HG02763 (cell line): ENCODE measurements at regions not wholly inside any gene's neighbourhood (a gene's known extent, or its start where the extent isn't known, plus 50 kb on each side); places are given as distances from the start of the nearest gene placed in this dataset.

ENCODE experiments used
- ATAC-seq: cut with Tn5 transposase; IDR thresholded peaks from one replicate; pipeline ENCODE4 v1.9.1; 2021; ENCODE audit warnings: mild to moderate bottlenecking, moderate library complexity; ENCODE audit not compliant: unreplicated experiment

DNA sequence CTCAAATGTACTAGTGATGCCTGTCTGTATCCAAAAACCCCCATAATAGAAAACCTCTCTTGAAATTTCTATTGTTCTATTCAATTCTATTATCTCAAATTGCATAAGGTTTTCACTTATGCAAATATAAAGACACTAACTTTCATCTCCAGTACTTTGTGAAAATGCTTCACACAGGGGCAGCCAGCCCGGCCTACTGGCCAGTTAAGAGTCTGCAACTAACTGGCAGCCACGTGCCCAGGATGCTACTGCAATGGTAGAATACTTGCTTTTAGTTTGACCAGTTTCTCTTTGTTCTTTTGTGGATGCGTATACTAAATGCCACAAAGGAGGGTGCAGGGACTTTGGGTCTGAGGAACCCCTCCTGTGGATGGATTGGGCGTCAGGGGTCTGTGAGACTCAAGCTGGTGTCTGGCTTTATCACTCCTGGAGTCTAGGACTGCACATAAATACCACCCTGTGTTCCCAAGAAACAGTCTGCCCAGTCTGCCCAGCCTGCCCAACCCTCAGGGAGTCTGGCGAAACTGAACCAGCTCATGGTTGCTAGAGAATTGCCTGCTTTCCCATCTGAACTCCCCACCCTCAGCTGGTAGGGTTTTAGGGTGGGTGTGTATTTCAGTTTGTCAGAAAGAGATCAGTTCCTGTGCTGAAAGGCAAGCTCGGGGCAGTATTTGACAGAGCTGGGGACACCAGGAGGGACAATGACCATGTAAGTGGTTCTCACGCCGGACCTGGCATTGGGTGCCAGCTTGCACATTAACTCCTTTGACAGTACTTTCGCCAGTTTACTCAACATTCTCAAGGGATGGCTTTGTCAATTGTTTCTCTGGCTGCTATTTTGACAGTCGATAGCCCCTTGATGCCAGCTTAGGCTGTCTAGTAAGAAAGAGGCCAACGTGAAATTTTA lies 558.2 kb upstream of the JAG1 start:
- no peak for ATAC-seq

DNA sequence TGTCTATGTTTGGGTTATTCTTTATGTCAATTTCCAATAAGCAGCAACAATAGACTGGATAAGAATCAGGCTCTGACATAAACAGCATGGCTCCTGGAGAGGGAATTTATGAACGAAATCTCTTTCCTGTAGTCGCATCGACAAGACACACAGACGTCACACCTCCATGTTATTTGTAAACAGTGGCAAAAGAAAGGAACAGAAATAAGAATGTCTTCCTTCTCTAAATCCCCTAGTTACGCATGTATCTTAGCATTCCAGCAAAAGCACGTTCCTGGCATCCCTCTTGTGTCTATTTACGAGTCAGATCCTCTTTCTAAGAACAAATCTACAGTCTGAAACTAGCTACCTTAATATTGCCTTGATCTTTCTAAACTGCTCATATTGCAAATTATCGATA lies 559.1 kb upstream of the JAG1 start:
- no peak for ATAC-seq

DNA sequence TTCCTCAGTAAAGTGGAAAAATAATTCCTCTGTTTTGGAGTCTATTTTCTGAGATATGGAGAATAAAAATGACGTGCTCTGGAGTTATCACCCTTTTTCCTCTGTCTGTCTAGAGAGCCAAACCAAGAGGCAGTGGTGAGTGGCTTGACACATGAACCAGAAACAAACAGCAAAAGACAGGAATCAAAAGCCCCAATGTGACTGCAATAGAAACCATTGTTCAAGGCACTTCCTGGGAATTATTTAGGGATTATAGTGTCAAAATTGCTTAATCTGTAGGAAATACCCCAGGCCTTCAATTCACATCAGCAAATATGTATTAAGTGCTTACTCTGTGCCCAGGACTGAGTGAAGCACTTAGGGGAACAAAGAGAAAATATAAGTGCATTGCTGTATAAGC lies 560.4 kb upstream of the JAG1 start:
- ATAC-seq = no peak

DNA sequence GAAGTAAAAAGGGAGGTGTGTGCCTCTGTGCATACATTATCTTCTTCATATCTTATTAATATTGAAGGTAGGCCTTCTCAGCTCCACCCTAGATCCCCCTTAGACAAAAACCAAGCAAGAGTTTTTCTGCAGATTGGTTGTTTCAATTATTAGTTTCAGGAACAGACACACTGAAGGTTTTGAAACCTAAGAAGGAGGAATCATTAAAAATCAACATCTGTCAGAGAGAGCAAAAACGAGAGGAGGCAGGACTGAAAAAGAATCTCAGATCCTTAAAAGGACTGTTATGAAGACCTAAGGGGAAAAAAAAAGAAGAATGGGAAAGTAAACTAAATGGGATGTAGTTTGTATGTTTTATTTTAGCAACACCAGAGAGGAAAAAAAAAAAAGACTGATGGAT lies 560.8 kb upstream of the JAG1 start:
- no peak for ATAC-seq

- ATAC-seq = no peak
Measured at GRCh38 chr20:11235058-11235457, 561.3 kb upstream of the JAG1 start.

- no peak for ATAC-seq
Measured at GRCh38 chr20:11242320-11242719, 568.5 kb upstream of the JAG1 start.

- ATAC-seq = no peak
Measured at GRCh38 chr20:11245431-11245830, 571.6 kb upstream of the JAG1 start.

GRCh38 chr20:11246251-11246775 lies 572.5 kb upstream of the JAG1 start:
- ATAC-seq = no peak

GRCh38 chr20:11247046-11248010 lies 573.5 kb upstream of the JAG1 start:
- ATAC-seq = no peak

DNA sequence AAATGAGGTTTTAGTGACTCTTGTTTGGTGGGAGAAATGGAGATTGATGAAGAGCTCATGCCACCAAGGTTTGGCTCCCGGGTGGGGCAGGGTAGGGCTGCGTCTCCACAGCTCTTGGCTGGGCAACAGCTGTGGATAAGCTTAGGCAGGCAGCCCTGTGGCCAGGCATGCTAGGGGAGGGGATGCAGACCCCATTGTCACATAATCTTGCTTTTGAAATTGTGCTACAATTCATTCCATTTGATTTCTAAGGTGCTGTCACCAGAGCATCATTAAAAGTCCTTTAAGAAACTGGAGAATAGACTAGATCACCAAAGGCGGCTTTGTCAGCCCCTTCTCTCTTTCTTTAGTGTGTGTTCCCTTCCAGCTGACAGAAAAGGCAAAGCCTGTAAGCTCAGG lies 574.2 kb upstream of the JAG1 start:
- no peak for ATAC-seq

- no peak for ATAC-seq
Measured at GRCh38 chr20:11248687-11249638, 575.2 kb upstream of the JAG1 start.

DNA sequence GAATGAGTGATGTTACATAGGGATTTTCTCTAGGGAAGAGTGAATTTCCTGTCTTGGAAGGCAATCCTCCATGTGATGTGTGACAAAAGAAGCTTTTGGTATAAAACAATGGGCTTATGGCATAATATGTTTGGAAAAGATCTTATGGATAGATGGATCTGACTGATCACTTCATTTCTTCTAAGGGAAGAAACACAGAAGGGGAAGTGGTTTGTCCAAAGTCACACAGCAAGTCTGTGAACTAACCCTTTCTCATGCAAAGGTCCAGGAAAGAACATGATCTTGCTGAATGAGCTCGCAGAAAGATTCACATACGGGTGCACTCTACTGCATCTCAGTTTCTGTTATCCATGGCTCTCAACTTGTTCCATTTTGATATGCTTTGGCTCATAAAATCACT lies 575.9 kb upstream of the JAG1 start:
- ATAC-seq = no peak

DNA sequence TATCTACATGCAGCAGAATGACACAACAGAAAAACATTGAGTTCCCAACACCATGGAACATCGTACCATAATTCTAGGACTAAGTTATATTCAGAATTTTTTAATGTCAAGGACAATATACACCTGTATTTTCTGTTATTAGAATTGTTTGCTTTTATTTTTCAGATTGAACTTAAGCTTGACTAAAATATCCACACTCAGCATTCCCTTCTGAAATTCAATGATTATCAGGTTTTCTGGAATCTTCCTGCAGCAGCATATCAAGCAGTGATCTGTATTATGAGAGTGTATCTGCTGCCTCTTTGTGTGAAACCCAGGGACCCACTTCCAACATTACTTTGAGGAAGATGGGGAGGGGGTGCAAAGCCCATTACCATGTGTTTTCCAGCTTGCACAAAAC lies 578.6 kb upstream of the JAG1 start:
- ATAC-seq = no peak

DNA sequence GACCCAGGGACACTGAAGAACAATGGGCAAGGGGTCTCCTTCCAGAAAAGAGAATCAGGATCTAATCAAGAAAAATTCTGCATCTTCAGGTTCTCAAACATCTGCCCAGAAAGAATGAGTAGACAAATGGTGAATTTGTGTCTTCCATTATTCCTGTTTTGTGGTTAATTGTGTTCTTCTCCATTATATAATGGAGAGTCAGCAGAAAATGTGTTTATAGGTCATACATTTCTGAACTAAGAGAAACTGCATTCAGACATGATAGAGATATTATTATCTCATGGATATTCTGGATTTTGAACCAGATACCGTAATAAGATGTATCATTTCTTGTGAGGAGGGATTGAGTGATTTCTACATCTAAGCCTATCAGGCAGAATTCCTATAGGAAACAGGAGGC lies 581.7 kb upstream of the JAG1 start:
- no peak for ATAC-seq

- no peak for ATAC-seq
Measured at GRCh38 chr20:11255860-11256259, 582.1 kb upstream of the JAG1 start.

DNA sequence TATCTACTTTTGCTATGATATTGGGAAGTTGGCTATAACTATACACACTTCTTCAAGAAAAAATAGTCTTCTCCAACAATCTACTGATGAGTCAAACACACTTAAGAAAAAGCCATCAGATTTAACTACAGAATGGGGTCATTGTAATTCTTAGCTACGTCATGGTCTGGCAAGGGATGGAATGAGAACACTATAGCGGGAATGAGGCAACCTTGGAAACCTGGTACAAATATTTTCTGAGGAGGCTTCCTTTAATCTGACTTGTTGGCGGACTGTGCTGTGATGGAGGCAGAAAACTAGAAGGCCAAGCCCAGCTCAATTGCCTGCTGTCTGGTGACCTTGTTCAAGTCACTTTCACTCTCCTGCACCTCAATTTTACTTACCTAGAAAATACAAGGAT lies 586.8 kb upstream of the JAG1 start:
- no peak for ATAC-seq

DNA sequence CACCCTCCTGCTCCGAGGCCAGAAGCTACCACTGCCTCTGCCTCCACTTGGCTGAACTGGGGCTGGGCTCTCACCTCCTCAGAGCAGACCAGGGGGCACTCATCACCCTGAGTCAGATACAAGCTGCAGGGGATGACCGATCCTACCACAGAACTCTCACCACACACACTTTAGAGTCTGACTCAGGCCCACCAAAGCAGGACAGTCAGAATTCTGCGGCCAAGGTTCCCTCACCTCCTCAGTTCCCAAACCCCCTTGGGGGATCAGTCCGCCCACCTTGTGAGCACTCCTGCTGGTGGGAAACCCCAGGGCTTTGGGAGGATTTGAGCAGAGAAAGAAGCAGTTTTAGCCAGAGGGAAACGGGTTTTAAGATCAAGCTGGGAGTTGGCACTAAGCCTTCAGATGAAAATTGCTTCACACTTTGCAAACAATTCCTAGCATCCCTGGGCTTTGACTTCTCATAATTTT lies 587.8 kb upstream of the JAG1 start:
- no peak for ATAC-seq

- ATAC-seq = no peak
Measured at GRCh38 chr20:11266571-11266970, 592.8 kb upstream of the JAG1 start.

GRCh38 chr20:11267131-11267761 lies 593.4 kb upstream of the JAG1 start:
- ATAC-seq = peak; percentile 66
